Transverse colon (tissue), 4 donors: ENCODE measurements at regions not wholly inside any gene's neighbourhood (a gene's known extent, or its start where the extent isn't known, plus 50 kb on each side); places are given as distances from the start of the nearest gene placed in this dataset.

Experiments
- DNase-seq: peaks from one replicate; pipeline ENCODE4 v3.0.0-alpha.2; 2019
- H3K27ac ChIP-seq, 4 donors: fragments of 200-600 bp; sonication (generic); 2 replicates each; pipeline ENCODE4 v1.5.1; 2016 to 2018; ENCODE audit warnings: inconsistent platforms in 4 of 4
- H3K27me3 ChIP-seq: fragments of 200-600 bp; sonication (generic); 2 replicates; pipeline ENCODE4 v1.5.1; 2017; ENCODE audit warnings: inconsistent platforms
- H3K36me3 ChIP-seq, 4 donors: fragments of 200-600 bp; sonication (generic); 2 replicates each; pipeline ENCODE4 v1.5.1; 2017 to 2019; ENCODE audit warnings: inconsistent platforms in 4 of 4
- H3K4me1 ChIP-seq, 4 donors: fragments of 200-600 bp; sonication (generic); 2 replicates each; pipeline ENCODE4 v1.5.1; 2017 to 2020; ENCODE audit warnings: inconsistent platforms in 4 of 4
- H3K4me3 ChIP-seq, 4 donors: fragments of 200-600 bp; sonication (generic); 1 replicate in 1 of 4; 2 replicates in 3 of 4; pipeline versions ENCODE4 v1.5.1 to v1.6.1; 2017 to 2019; ENCODE audit warnings: inconsistent platforms in 4 of 4
- H3K9me3 ChIP-seq, 2 donors: fragments of 200-600 bp; sonication (generic); 2 replicates each; pipeline ENCODE4 v1.5.1; 2017 to 2019; ENCODE audit warnings: inconsistent platforms in 2 of 2
- CTCF ChIP-seq, 5 experiments: fragments of 200-600 bp in 3 of 5; fragments of 450-650 bp in 2 of 5; sonication (generic) in 3 of 5; IDR thresholded peaks; 1 replicate in 2 of 5; 2 replicates in 3 of 5; pipeline ENCODE4 v1.5.1; 2016 to 2017; ENCODE audit warnings: antibody characterized with exemption in 5 of 5, inconsistent platforms in 3 of 5, mild to moderate bottlenecking in 2 of 5, moderate library complexity in 1 of 5
- EP300 ChIP-seq: sonication (generic); formaldehyde crosslinking; IDR thresholded peaks from one replicate; pipeline ENCODE4 v1.6.1; 2017; ENCODE audit warnings: antibody characterized with exemption, low read depth
- POLR2A ChIP-seq: fragments of 450-650 bp; IDR thresholded peaks from one replicate; pipeline ENCODE4 v1.6.1; 2016; ENCODE audit warnings: antibody characterized with exemption, mild to moderate bottlenecking, moderate library complexity
- POLR2AphosphoS5 ChIP-seq, 3 donors: sonication (generic); formaldehyde crosslinking; IDR thresholded peaks; one replicate each; pipeline ENCODE4 v1.6.1; 2016; ENCODE audit warnings: antibody characterized with exemption in 3 of 3
- WGBS, 2 donors: methylation state at CpG; one replicate each; pipeline ENCODE4 v1.1.5; 2018; ENCODE audit warnings: low coverage in 1 of 2; 5-methylcytosine and 5-hydroxymethylcytosine counted together
- in situ Hi-C, 4 donors: fragments of 200-750 bp; cut with MboI; loops; one replicate each; pipeline versions ENCODE4 v1.15.0 to v1.15.1; 2017; ENCODE audit warnings: low sequenced_read_pairs in 3 of 4, low pct_ligation_motif_present in 1 of 4, low pct_unique_long_range_greater_than_20kb in 1 of 4
- intact Hi-C: fragments of 100-400 bp; cut with DNase I; formaldehyde crosslinking; loops from one replicate; pipeline ENCODE4 v1.15.1; 2023; ENCODE audit warnings: low total_unique reads

DNA sequence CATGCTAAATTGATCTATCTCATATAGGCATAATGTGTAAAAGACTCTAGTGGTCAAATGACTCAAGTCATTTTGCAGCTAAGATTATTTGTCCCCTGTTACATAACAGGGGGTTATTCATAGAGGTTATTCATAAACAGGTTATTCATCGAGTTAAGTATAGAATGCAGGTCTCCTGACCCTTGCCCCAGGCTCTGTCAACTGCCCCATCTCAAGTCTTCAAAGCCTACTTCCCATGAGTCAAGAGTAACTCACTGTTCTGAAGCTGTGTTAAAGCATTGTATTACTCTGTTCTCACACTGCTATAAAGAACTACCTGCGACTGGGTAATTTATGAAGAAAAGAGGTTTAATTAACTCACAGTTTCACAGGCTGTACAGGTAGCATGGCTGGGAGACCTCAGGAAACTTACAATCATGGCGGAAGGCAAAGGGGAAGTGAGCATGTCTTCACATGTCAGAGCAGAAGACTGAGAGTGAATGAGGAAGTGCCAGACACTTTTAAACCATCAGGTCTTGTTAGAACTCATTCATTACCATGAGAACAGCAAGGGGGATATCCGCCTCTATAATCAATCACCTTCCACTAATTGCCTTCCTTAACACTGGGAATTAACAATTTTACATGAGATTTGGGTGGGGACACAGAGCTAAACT lies 226.2 kb upstream of the BLID start:
- no peak for TF ChIP-seq POLR2AphosphoS5 (IDR thresholded peaks at IDR 0.05)
- TF ChIP-seq CTCF (IDR thresholded peaks at IDR 0.05) = no peak
- no peak for TF ChIP-seq EP300
- no peak for TF ChIP-seq POLR2A

DNA sequence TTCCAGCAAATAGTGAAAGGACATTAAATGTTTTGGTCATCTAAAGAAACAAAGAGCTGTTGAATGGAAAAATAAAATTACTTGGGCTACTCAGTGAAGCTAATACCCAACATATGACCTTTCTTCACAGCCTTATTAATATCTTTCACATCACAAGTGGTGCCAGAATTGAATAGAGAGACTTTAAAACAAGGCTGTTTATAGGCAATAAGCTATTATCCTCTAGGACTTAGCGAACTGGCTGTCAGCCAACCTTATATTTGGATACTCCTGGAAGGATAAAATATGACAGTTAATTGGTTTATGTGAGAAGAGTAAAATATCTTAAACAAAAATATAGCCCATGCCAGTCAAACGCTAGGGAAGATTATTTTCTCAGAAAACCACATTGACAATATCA lies 225.5 kb upstream of the BLID start:
- Histone ChIP-seq H3K9me3 (no peaks in the 10 kb centered on the region), H3K4me3 (no peak overlapping the region), H3K27ac (no peak overlapping the region), H3K4me1 (no peaks in the 10 kb centered on the region), H3K36me3 (no peaks in the 10 kb centered on the region), H3K27me3 (no peaks in the 10 kb centered on the region)
- in situ Hi-C loops = no loop called here
- DNase-seq = no peak
- WGBS, 2 donors = 47 to 60% methylated on average over 2 of the region's 2 CpGs
- intact Hi-C loops = no loop called here
- no peak for TF ChIP-seq EP300
- TF ChIP-seq POLR2AphosphoS5 (IDR thresholded peaks at IDR 0.05) = no peak
- no peak for TF ChIP-seq CTCF (IDR thresholded peaks at IDR 0.05)
- TF ChIP-seq POLR2A = no peak

More for the DNA sequence above, 226.2 kb upstream of the BLID start:
- H3K9me3 ChIP-seq = no peaks in the 10 kb centered on the region
- DNase-seq = no peak
- no peaks in the 10 kb centered on the region for H3K36me3 ChIP-seq
- WGBS, 2 donors = 61 to 80% methylated on average over 3 to 4 of the region's 4 CpGs
- H3K4me3 ChIP-seq = no peak overlapping the region
- intact Hi-C loops (no loop called here), in situ Hi-C loops (no loop called here)
- H3K27ac ChIP-seq = no peak overlapping the region
- no peaks in the 10 kb centered on the region for H3K27me3 ChIP-seq
- H3K4me1 ChIP-seq = no peaks in the 10 kb centered on the region

DNA sequence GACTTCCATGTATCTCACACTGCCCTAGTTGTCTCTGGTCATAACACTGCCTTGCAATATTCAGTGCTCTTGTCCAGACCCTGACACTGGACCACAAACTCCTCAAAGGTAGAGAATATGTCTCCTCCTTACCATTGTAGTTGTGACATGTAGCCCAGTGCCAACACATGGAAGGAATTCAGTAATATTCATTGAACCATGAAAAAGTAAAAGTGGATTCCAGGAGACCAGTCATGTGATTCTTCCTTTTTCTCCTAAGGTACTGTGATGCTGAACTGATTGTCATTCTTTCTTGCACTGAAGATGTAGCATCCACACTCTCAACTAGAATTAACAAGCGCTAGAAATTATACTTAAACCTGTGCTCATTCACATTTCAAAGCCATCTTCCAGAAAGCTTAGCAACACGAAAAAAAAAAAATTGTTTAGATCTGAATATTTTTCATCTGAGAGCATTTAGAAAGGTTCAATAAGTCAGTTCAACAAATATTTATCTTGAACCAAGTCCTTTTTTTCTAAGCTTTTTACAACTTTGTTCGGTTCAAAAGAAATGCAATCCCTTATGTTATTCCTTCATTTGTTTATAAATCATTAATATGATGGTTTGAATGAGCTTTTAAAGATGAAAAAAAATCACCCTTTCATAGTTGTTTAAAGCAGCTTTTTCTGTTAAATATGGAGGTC lies 224.7 kb upstream of the BLID start:
- no peaks in the 10 kb centered on the region for H3K36me3 ChIP-seq
- H3K4me3 ChIP-seq = no peak overlapping the region
- DNase-seq = no peak
- WGBS, 2 donors = 46 to 51% methylated on average over 3 of the region's 3 CpGs
- no peaks in the 10 kb centered on the region for H3K9me3 ChIP-seq
- no peaks in the 10 kb centered on the region for H3K27me3 ChIP-seq
- in situ Hi-C loops = no loop called here
- no peaks in the 10 kb centered on the region for H3K4me1 ChIP-seq
- no peak overlapping the region for H3K27ac ChIP-seq
- TF ChIP-seq POLR2A = no peak
- no peak for TF ChIP-seq EP300
- intact Hi-C loops = no loop called here

DNA sequence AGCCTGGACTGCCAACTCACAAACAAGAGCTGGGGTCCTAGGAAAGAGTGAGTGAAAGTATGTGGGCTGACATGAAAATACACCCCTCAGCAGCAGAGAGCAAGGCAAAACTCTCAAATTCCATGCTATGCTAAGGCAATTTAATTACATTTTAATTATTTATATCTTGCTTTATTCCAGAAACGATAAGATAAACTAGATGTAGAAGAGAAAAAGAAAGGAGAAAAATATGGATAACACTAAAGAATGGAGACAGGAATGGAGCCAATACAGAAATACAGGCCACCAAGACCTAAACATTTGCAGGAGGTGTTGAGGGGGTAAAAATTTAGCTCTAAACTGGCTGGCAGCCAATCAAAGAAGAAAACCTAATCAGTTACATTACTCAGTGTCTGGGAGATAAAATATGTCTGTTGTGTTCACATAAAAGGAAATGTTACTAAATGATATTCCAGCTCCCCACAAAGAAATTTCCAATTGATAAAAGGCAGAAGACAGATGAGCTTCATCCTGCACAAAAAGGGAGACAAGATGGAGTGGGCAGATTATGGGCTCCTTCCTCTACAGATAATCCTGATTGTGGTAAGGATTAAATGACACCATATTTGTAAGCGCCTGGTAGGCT lies 223.5 kb upstream of the BLID start:
- 62 to 66% methylated on average over 2 of the region's 2 CpGs for WGBS, 2 donors
- H3K27ac ChIP-seq = no peak overlapping the region
- no peak overlapping the region for H3K4me3 ChIP-seq
- intact Hi-C loops (no loop called here), in situ Hi-C loops (no loop called here)
- H3K9me3 ChIP-seq = no peaks in the 10 kb centered on the region
- no peaks in the 10 kb centered on the region for H3K36me3 ChIP-seq
- no peaks in the 10 kb centered on the region for H3K27me3 ChIP-seq
- DNase-seq = no peak
- no peaks in the 10 kb centered on the region for H3K4me1 ChIP-seq
- TF ChIP-seq POLR2AphosphoS5 (IDR thresholded peaks at IDR 0.05) = no peak
- no peak for TF ChIP-seq CTCF (IDR thresholded peaks at IDR 0.05)
- no peak for TF ChIP-seq POLR2A
- TF ChIP-seq EP300 = no peak
